ENCODE measurements at regions not wholly inside any gene's neighbourhood (a gene's known extent, or its start where the extent isn't known, plus 50 kb on each side); places are given as distances from the start of the nearest gene placed in this dataset.

DNA sequence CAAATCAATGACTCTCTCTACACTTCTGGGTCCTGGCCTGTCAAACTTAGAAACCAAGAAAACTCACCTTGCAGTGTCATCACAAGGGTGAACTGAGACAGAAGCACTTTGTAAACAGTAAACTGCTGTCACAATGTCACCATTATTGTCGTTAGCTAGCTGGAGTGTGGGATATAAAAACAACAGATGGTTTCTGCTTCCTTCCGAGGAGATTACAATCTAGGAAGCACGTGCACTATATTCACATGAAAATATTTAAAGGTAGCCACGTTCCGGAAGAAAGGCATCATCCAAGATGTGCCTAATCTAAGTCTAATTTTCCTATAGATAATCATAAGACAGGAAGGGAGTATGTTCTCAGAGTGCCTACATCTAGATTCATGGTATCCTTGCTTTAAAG, 64.7 kb upstream of the ACSL1 start:
- Histone ChIP-seq H3K27me3 (ENCODE audit: insufficient read depth, low read length) (peaks cover 12% of the 10 kb centered on the region), H3K27ac (ENCODE audit: low read depth, low read length) (no peak overlapping the region), H3K79me2 (ENCODE audit: insufficient read depth, low read length) (no peaks in the 10 kb centered on the region), H2AFZ (ENCODE audit: low read length) (no peak overlapping the region), H3K9me3 (ENCODE audit: low read depth, low read length) (no peaks in the 10 kb centered on the region), H3K4me2 (ENCODE audit: insufficient read depth, low read length) (no peak overlapping the region), H3K4me3 (ENCODE audit: insufficient read depth, low read length) (no peak overlapping the region), H3K36me3 (ENCODE audit: insufficient read depth, low read length) (no peaks in the 10 kb centered on the region), H4K20me1 (ENCODE audit: insufficient read depth, low read length) (no peaks in the 10 kb centered on the region), H3K4me1 (ENCODE audit: insufficient read depth, low read length) (no peaks in the 10 kb centered on the region)
- DNase-seq (ENCODE audit: insufficient read length, low spot score, missing footprints), result no peak
- TF ChIP-seq, protein P1, sequence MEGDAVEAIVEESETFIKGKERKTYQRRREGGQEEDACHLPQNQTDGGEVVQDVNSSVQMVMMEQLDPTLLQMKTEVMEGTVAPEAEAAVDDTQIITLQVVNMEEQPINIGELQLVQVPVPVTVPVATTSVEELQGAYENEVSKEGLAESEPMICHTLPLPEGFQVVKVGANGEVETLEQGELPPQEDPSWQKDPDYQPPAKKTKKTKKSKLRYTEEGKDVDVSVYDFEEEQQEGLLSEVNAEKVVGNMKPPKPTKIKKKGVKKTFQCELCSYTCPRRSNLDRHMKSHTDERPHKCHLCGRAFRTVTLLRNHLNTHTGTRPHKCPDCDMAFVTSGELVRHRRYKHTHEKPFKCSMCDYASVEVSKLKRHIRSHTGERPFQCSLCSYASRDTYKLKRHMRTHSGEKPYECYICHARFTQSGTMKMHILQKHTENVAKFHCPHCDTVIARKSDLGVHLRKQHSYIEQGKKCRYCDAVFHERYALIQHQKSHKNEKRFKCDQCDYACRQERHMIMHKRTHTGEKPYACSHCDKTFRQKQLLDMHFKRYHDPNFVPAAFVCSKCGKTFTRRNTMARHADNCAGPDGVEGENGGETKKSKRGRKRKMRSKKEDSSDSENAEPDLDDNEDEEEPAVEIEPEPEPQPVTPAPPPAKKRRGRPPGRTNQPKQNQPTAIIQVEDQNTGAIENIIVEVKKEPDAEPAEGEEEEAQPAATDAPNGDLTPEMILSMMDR (IDR thresholded peaks at IDR 0.05; ENCODE audit: extremely low read depth, low read depth, low read length), result no peak

DNA sequence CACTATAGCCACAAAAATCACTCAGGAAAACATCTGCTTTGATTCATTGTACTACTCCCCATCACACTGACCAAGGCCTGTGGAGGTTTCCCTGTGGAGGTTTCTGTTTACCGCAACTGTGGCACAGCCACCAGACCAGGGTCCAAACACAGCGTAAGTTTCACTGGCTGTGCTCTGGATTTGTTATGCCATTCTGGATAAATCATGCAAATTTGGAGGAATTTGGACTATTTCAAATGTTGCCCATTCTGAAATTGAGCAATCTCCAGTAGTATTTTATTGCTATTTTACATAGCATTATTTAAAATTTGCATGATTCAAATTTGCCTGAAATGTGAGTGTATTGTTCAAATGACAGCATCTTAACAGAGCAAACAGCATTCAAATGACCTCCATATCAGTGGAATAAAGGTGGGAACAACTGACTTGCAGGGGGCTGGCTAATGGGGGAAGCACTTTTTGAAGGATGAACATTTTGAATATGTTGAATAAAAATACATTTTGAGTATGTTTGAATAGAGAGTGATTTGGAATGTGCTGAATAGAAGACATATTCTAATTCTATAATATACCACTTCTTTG, 66.1 kb upstream of the ACSL1 start:
- H3K36me3 ChIP-seq (ENCODE audit: insufficient read depth, low read length), result no peaks in the 10 kb centered on the region
- H4K20me1 ChIP-seq (ENCODE audit: insufficient read depth, low read length), result no peaks in the 10 kb centered on the region
- H3K79me2 ChIP-seq (ENCODE audit: insufficient read depth, low read length), result no peaks in the 10 kb centered on the region
- no peaks in the 10 kb centered on the region for H3K4me1 ChIP-seq (ENCODE audit: insufficient read depth, low read length)
- H3K9me3 ChIP-seq (ENCODE audit: low read depth, low read length), result no peaks in the 10 kb centered on the region
- no peak overlapping the region for H3K4me3 ChIP-seq (ENCODE audit: insufficient read depth, low read length)
- H2AFZ ChIP-seq (ENCODE audit: low read length), result no peak overlapping the region
- DNase-seq (ENCODE audit: insufficient read length, low spot score, missing footprints), result no peak
- TF ChIP-seq, protein P1 (IDR thresholded peaks at IDR 0.05; ENCODE audit: extremely low read depth, low read depth, low read length), result no peak
- no peak overlapping the region for H3K27ac ChIP-seq (ENCODE audit: low read depth, low read length)
- H3K27me3 ChIP-seq (ENCODE audit: insufficient read depth, low read length), result peaks cover 12% of the 10 kb centered on the region
- no peak overlapping the region for H3K4me2 ChIP-seq (ENCODE audit: insufficient read depth, low read length)

DNA sequence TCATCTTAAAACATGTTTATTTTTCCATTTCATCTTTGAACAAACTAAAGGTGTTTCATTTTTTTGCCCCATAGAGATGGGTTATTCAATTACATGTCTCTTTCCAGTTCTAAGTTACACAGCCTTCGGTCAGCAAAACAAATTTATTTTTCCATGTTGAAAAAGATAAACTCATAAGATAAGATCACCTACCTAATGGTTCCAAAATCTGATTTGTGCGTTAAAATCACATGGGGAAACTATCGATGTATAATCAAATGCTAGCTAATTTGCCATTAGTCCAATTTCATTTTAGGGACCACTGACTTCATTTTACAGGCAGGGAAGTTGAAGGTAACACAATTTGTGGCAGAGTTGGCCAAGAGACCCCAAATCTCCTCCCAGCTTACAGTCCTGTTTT, 67.2 kb upstream of the ACSL1 start:
- H3K79me2 ChIP-seq (ENCODE audit: insufficient read depth, low read length), result no peaks in the 10 kb centered on the region
- H4K20me1 ChIP-seq (ENCODE audit: insufficient read depth, low read length), result no peaks in the 10 kb centered on the region
- TF ChIP-seq, protein P1 (IDR thresholded peaks at IDR 0.05; ENCODE audit: extremely low read depth, low read depth, low read length), result no peak
- H2AFZ ChIP-seq (ENCODE audit: low read length), result no peak overlapping the region
- no peak for DNase-seq (ENCODE audit: insufficient read length, low spot score, missing footprints)
- no peaks in the 10 kb centered on the region for H3K9me3 ChIP-seq (ENCODE audit: low read depth, low read length)
- no peaks in the 10 kb centered on the region for H3K36me3 ChIP-seq (ENCODE audit: insufficient read depth, low read length)
- no peak overlapping the region for H3K4me3 ChIP-seq (ENCODE audit: insufficient read depth, low read length)
- H3K27ac ChIP-seq (ENCODE audit: low read depth, low read length), result no peak overlapping the region
- no peak overlapping the region for H3K4me2 ChIP-seq (ENCODE audit: insufficient read depth, low read length)
- H3K4me1 ChIP-seq (ENCODE audit: insufficient read depth, low read length), result no peaks in the 10 kb centered on the region
- peaks cover 12% of the 10 kb centered on the region for H3K27me3 ChIP-seq (ENCODE audit: insufficient read depth, low read length)

DNA sequence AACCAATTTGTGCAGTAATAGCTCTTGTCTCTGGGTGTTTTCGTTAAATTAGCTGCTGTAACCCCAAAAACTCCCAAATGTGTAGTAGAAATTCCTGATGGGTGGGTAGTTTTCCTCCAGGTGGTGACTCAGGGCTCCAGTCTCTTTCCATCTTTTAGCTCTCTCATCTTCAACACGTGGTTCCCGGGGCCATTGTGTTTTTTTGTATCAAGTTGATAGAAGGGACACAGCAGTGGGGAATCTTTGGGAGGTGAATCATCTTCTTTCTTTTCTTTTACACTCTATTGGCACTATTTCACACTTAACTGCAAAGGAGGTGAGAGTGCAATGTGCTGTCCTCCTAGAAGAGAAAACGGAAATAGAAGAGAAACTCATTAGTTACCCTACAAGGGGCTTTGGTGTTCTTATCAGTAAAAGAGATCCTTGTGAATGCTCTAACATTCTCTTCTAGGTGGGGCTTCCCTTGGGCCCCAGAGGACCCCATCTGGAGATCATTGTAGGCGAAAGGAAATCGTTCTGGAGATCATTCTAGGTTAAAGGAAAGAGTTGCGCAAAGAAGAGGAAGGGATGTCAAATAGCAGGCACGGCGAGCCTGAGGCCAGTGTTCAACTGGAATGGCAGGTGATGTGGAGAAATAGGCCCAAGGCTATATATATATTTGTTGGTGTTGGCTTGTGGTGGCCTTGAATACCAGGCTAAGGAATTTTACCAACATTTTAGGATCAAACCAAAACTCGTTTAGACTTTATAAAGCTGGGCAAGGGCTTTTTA, 68.2 kb upstream of the ACSL1 start:
- Histone ChIP-seq H3K4me1 (ENCODE audit: insufficient read depth, low read length) (no peaks in the 10 kb centered on the region), H3K4me3 (ENCODE audit: insufficient read depth, low read length) (no peak overlapping the region), H3K79me2 (ENCODE audit: insufficient read depth, low read length) (no peaks in the 10 kb centered on the region), H3K36me3 (ENCODE audit: insufficient read depth, low read length) (no peaks in the 10 kb centered on the region), H3K27me3 (ENCODE audit: insufficient read depth, low read length) (peaks cover 12% of the 10 kb centered on the region), H3K4me2 (ENCODE audit: insufficient read depth, low read length) (no peak overlapping the region), H4K20me1 (ENCODE audit: insufficient read depth, low read length) (no peaks in the 10 kb centered on the region), H3K9me3 (ENCODE audit: low read depth, low read length) (no peaks in the 10 kb centered on the region), H3K27ac (ENCODE audit: low read depth, low read length) (no peak overlapping the region), H2AFZ (ENCODE audit: low read length) (no peak overlapping the region)
- DNase-seq (ENCODE audit: insufficient read length, low spot score, missing footprints), result no peak
- TF ChIP-seq, protein P1 (IDR thresholded peaks at IDR 0.05; ENCODE audit: extremely low read depth, low read depth, low read length), result no peak

Measured in osteoblast (primary cell).